GM19467 (cell line): ENCODE measurements at regions not wholly inside any gene's neighbourhood (a gene's known extent, or its start where the extent isn't known, plus 50 kb on each side); places are given as distances from the start of the nearest gene placed in this dataset.

Experiments used
- ATAC-seq: cut with Tn5 transposase; IDR thresholded peaks from one replicate; pipeline ENCODE4 v1.9.1; 2021; ENCODE audit warnings: mild to moderate bottlenecking, moderate library complexity; ENCODE audit not compliant: unreplicated experiment

DNA sequence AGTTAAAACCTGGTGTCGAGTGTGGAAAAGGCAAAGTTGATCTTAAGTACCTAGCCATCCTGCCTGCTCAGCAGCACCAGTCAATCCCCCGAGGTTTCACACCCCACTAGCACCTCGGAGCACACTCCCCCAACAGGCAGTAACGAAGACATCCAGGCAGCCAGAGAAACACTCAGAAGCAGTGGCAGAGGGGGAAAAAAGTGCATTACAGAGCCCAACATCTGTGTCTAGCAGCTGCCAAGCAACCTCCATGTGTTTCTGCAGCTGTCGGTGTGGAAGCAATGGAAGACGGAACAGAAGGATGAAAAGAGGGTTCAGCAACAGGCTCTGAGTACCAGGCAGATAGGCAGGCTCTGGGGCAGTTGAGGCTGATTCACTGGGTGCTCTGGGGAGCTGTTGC, 73.4 kb upstream of the PROX1 start:
- ATAC-seq = no peak

GRCh38 chr1:213921311-213921710, 66.5 kb upstream of the PROX1 start:
- no peak for ATAC-seq

- no peak for ATAC-seq
Observed at GRCh38 chr1:213921712-213922111, 66.1 kb upstream of the PROX1 start.

GRCh38 chr1:213925531-213926182, 62.1 kb upstream of the PROX1 start:
- ATAC-seq = no peak

DNA sequence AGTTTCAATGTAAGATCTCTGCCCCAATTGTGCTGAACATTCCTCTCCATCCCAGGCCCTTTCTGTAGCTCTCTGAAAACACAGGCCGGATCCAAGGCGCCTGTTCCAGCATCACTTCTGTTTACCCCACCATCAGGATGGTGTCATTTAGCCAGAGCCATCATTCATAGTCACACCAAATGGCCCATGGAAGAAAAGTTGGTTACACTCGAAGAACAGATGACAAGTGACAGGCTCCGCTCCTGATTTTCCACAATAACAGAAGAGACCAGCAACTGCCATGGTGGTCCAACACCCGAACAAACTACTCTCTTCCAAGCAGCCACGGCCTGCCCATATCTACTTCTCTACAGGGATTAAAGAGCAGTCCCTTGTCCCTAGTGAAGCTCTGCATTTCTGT, 59.9 kb upstream of the PROX1 start:
- ATAC-seq = no peak

DNA sequence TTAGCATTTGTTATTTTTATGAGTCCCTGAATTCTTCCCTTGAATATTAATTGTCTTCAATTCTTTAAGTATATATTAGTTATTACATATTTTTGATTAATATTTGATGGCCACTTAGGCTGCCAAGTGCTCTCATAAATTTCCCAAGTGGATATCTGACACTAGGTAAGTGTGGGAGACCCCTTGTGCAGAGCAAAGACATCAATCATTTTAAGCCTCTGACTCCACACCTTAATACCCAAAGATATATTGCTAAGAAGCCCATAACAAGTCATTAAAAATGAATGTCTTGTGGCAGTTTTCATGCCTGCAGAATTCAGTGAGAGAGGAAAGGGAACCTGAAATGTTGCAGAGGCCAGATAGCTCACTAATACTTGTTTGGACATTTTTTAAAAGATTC, 58.4 kb upstream of the PROX1 start:
- no peak for ATAC-seq

DNA sequence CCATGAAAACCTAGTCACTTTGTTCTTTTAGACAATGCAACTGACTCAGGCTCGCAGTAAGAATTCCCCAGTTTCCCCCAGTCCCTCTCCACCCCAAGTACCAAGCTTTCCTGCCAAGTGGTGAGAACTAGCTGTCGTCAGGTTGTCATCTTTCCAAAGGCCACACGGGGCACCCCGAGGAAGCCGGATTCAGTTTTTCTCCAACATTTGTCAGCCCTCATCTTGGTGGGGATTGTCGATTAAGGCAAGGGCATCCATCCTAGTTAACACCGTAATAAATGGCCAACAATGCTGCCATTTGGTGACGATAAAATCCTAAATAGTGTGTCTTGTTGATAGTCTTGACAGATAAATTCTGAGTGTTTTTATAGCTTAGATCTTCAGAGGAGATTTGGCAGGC, 55.9 kb upstream of the PROX1 start:
- no peak for ATAC-seq

DNA sequence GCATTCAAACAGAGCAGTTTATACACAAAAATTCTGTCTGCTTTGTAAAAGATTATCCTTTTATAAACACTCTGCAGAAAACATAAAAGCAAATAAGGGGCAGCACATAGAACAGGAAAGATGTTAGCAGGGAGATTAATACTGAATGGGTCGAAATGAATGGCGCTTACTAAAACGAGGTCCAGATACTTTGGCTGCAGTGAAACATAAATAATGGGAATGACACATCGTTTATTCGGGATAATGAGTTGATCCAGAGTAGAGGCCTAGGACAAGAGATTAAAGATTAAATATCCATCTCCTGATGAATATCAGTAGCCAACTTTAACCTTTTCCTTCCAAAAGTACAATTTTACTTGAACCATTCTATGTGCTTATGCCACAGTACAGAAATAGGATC, 54.4 kb upstream of the PROX1 start:
- no peak for ATAC-seq

- no peak for ATAC-seq
Observed at GRCh38 chr1:213934649-213935048, 53.1 kb upstream of the PROX1 start.

DNA sequence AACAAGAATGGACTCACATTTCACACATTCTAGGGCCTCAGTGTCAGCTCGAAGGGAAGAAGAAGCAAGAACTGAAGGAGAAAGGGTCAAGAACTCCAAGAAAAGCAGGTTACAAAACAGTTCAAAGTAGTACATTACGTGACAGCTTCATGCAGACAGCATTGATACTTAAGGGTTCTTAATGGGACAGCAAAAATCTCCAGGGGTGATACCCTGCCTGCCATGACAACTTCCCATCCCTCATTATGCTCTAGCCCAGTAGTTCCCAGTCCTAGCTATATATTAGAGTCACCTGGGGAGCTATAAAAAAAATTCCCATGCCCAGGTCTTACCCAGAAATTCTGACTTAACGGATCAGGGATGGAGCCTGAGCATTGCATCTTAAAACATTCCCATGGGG, 51.2 kb upstream of the PROX1 start:
- no peak for ATAC-seq
